ENCODE measurements at regions not wholly inside any gene's neighbourhood (a gene's known extent, or its start where the extent isn't known, plus 50 kb on each side); places are given as distances from the start of the nearest gene placed in this dataset.
"Not testable (repeated sequence)": the region's sequence is repeated elsewhere in the genome, so short reads cannot be mapped to it uniquely, and the experiment has no call there.

- DNase-seq (ENCODE audit: low read depth, low spot score), result no peak
Observed at GRCh38 chr4:85165808-85166207, 199.3 kb upstream of the WDFY3 start.

- DNase-seq (ENCODE audit: low read depth, low spot score), result no peak
Observed at GRCh38 chr4:85166318-85166717, 199.8 kb upstream of the WDFY3 start.

GRCh38 chr4:85168234-85168834 lies 201.8 kb upstream of the WDFY3 start:
- no peak for DNase-seq (ENCODE audit: low read depth, low spot score)

GRCh38 chr4:85170241-85170640 lies 203.8 kb upstream of the WDFY3 start:
- no peak for DNase-seq (ENCODE audit: low read depth, low spot score)

GRCh38 chr4:85175190-85175589 lies 208.7 kb upstream of the WDFY3 start:
- no peak for DNase-seq (ENCODE audit: low read depth, low spot score)

GRCh38 chr4:85177092-85177491 lies 210.6 kb upstream of the WDFY3 start:
- no peak for DNase-seq (ENCODE audit: low read depth, low spot score)

GRCh38 chr4:85177679-85178078 lies 211.2 kb upstream of the WDFY3 start:
- no peak for DNase-seq (ENCODE audit: low read depth, low spot score)

- DNase-seq (ENCODE audit: low read depth, low spot score), result no peak
Observed at GRCh38 chr4:85180533-85180932, 214.0 kb upstream of the WDFY3 start.

GRCh38 chr4:85187106-85187505 lies 220.6 kb upstream of the WDFY3 start:
- no peak for DNase-seq (ENCODE audit: low read depth, low spot score)

GRCh38 chr4:85196015-85196414 lies 229.5 kb upstream of the WDFY3 start:
- DNase-seq (ENCODE audit: low read depth, low spot score), result not testable (repeated sequence)

- no peak for DNase-seq (ENCODE audit: low read depth, low spot score)
Observed at GRCh38 chr4:85200106-85200505, 233.6 kb upstream of the WDFY3 start.

GRCh38 chr4:85209161-85209560 lies 242.7 kb upstream of the WDFY3 start:
- DNase-seq (ENCODE audit: low read depth, low spot score), result no peak

GRCh38 chr4:85210353-85210752 lies 243.9 kb upstream of the WDFY3 start:
- no peak for DNase-seq (ENCODE audit: low read depth, low spot score)

GRCh38 chr4:85216571-85216970 lies 250.1 kb upstream of the WDFY3 start:
- not testable (repeated sequence) for DNase-seq (ENCODE audit: low read depth, low spot score)

- no peak for DNase-seq (ENCODE audit: low read depth, low spot score)
Observed at GRCh38 chr4:85218756-85219155, 252.3 kb upstream of the WDFY3 start.

- no peak for DNase-seq (ENCODE audit: low read depth, low spot score)
Observed at GRCh38 chr4:85221606-85222005, 253.3 kb upstream of the ARHGAP24 start.

GRCh38 chr4:85222561-85222960 lies 252.4 kb upstream of the ARHGAP24 start:
- no peak for DNase-seq (ENCODE audit: low read depth, low spot score)

- DNase-seq (ENCODE audit: low read depth, low spot score), result no peak
Observed at GRCh38 chr4:85228264-85228663, 246.7 kb upstream of the ARHGAP24 start.

- no peak for DNase-seq (ENCODE audit: low read depth, low spot score)
Observed at GRCh38 chr4:85233516-85233915, 241.4 kb upstream of the ARHGAP24 start.

- no peak for DNase-seq (ENCODE audit: low read depth, low spot score)
Observed at GRCh38 chr4:85243857-85244256, 231.1 kb upstream of the ARHGAP24 start.

GRCh38 chr4:85244638-85245037 lies 230.3 kb upstream of the ARHGAP24 start:
- no peak for DNase-seq (ENCODE audit: low read depth, low spot score)

GRCh38 chr4:85246055-85246454 lies 228.9 kb upstream of the ARHGAP24 start:
- DNase-seq (ENCODE audit: low read depth, low spot score), result no peak

GRCh38 chr4:85250852-85251251 lies 224.1 kb upstream of the ARHGAP24 start:
- no peak for DNase-seq (ENCODE audit: low read depth, low spot score)

- DNase-seq (ENCODE audit: low read depth, low spot score), result no peak
Observed at GRCh38 chr4:85257817-85258370, 217.1 kb upstream of the ARHGAP24 start.

All from brain pericyte (primary cell).